Fibroblast of the aortic adventitia (primary cell): ENCODE measurements at regions not wholly inside any gene's neighbourhood (a gene's known extent, or its start where the extent isn't known, plus 50 kb on each side); places are given as distances from the start of the nearest gene placed in this dataset.

ENCODE experiments used
- DNase-seq: peaks from one replicate; pipeline ENCODE4 v3.0.0-alpha.2; 2010; ENCODE audit warnings: low read depth
- H3K4me3 ChIP-seq: 2 replicates; pipeline ENCODE4 v1.5.1; 2011; ENCODE audit warnings: low read depth, mild to moderate bottlenecking, control low read depth, low read length, moderate library complexity
- CTCF ChIP-seq: IDR thresholded peaks from 2 replicates; pipeline ENCODE4 v1.5.1; 2011; ENCODE audit warnings: mild to moderate bottlenecking, low read length, control low read depth, inconsistent platforms; ENCODE audit not compliant: insufficient read depth

GRCh38 chr11:15707971-15708370 is 593.2 kb downstream of the INSC start:
- no peak for TF ChIP-seq CTCF
- no peak overlapping the region for H3K4me3 ChIP-seq
- peak; percentile 46 for DNase-seq

GRCh38 chr11:15710580-15711275 is 596.0 kb downstream of the INSC start:
- H3K4me3 ChIP-seq, result no peak overlapping the region

GRCh38 chr11:15711311-15711710 is 596.6 kb downstream of the INSC start:
- H3K4me3 ChIP-seq, result no peak overlapping the region
- DNase-seq, result no peak
- TF ChIP-seq CTCF, result no peak

More at GRCh38 chr11:15710580-15711275, 596.0 kb downstream of the INSC start:
- DNase-seq, result no peak
- no peak for TF ChIP-seq CTCF

GRCh38 chr11:15714641-15715399 is 600.1 kb downstream of the INSC start:
- H3K4me3 ChIP-seq, result no peak overlapping the region
- no peak for TF ChIP-seq CTCF
- DNase-seq, result no peak

- no peak overlapping the region for H3K4me3 ChIP-seq
- DNase-seq, result no peak
- no peak for TF ChIP-seq CTCF
These were observed 601.8 kb downstream of the INSC start for GRCh38 chr11:15716550-15716949.

- no peak for DNase-seq
- no peak overlapping the region for H3K4me3 ChIP-seq
- TF ChIP-seq CTCF, result no peak
These were observed 605.7 kb downstream of the INSC start for GRCh38 chr11:15720460-15720859.
